GM12878 (cell line): ENCODE measurements at regions not wholly inside any gene's neighbourhood (a gene's known extent, or its start where the extent isn't known, plus 50 kb on each side); places are given as distances from the start of the nearest gene placed in this dataset.

Experiments
- ATAC-seq: fragments of 200-7000 bp; cut with Tn5 transposase; 3 replicates; pipeline ENCODE4 v1.9.1; 2020; ENCODE audit warnings: mild to moderate bottlenecking, moderate library complexity
- BruUV-seq: library from RNA; stranded (reverse); fragments of 400-500 nt; replicated peaks from 2 replicates; lab custom pipeline; 2021; lab: Mats Ljungman, UMichigan
- CTCF ChIA-PET: fragments of 300-600 bp; sonication (Branson Sonifier 250); formaldehyde crosslinking; extraction: SDS; loops from one replicate; lab custom pipeline; 2021; ENCODE audit warnings: inconsistent platforms; lab: Yijun Ruan, JAX
- POLR2A ChIA-PET: fragments of 350-600 bp; formaldehyde crosslinking; extraction: SDS; loops from one replicate; lab custom pipeline; 2021; ENCODE audit warnings: inconsistent platforms; lab: Charles Lee
- RAD21 ChIA-PET: fragments of 300-600 bp; sonication (Branson Sonifier 250); formaldehyde crosslinking; loops from one replicate; lab custom pipeline; 2023; ENCODE audit warnings: antibody characterized with exemption; ENCODE audit not compliant: unreplicated experiment; lab: Charles Lee
- SMC1A ChIA-PET: fragments of 300-600 bp; sonication (Branson Sonifier 250); formaldehyde crosslinking; loops from one replicate; lab custom pipeline; 2023; ENCODE audit not compliant: unreplicated experiment, uncharacterized antibody; lab: Charles Lee
- DNase-seq: peaks from one replicate; pipeline ENCODE4 v3.0.0-alpha.2; 2011; ENCODE audit warnings: low read depth, low spot score
- FAIRE-seq: peaks from 3 replicates; lab custom pipeline; 2011; peaks lifted over from hg19 to GRCh38; lab: Jason Lieb, UNC
- H2AFZ ChIP-seq: 2 replicates; pipeline ENCODE4 v1.6.0; 2011; ENCODE audit warnings: low read depth, low read length, control low read depth; ENCODE audit not compliant: control insufficient read depth
- H3K27ac ChIP-seq: 2 replicates; pipeline ENCODE4 v1.5.1; 2011; ENCODE audit warnings: control low read depth; ENCODE audit not compliant: control insufficient read depth, insufficient read depth
- H3K27me3 ChIP-seq, 2 experiments: replicated peaks in 1 of 2; 2 replicates each; pipeline versions ENCODE4 v1.6.0 to v1.6.1; 2011; ENCODE audit warnings: low read length in 1 of 2; ENCODE audit not compliant: control insufficient read depth in 2 of 2, insufficient read depth in 2 of 2
- H3K36me3 ChIP-seq, 2 experiments: 2 replicates each; pipeline ENCODE4 v1.5.1; 2011; ENCODE audit warnings: low read length in 1 of 2; ENCODE audit not compliant: control insufficient read depth in 2 of 2, insufficient read depth in 2 of 2
- H3K4me1 ChIP-seq: 2 replicates; pipeline ENCODE4 v1.6.1; 2011; ENCODE audit warnings: mild to moderate bottlenecking, low read length, moderate library complexity, mixed read lengths; ENCODE audit not compliant: control insufficient read depth, insufficient read depth
- H3K4me2 ChIP-seq: 2 replicates; pipeline ENCODE4 v1.6.0; 2011; ENCODE audit warnings: control low read depth; ENCODE audit not compliant: control insufficient read depth, insufficient read depth
- H3K4me3 ChIP-seq: fragments of 200-600 bp; sonication (generic); 2 replicates; pipeline ENCODE4 v1.5.1; 2016
- H3K79me2 ChIP-seq: 2 replicates; pipeline ENCODE4 v1.6.0; 2011; ENCODE audit warnings: low read length; ENCODE audit not compliant: control insufficient read depth, insufficient read depth
- H3K9ac ChIP-seq: 2 replicates; pipeline ENCODE4 v1.8.0; 2011; ENCODE audit warnings: low read length, control low read depth, mixed read lengths; ENCODE audit not compliant: control insufficient read depth, insufficient read depth
- H3K9me3 ChIP-seq: replicated peaks from 3 replicates; pipeline ENCODE4 v1.5.1; 2011; ENCODE audit warnings: mild to moderate bottlenecking, low read length; ENCODE audit not compliant: control insufficient read depth, insufficient read depth
- H4K20me1 ChIP-seq: 2 replicates; pipeline ENCODE4 v1.6.0; 2011; ENCODE audit not compliant: control insufficient read depth, insufficient read depth
- CBX3 ChIP-seq: fragments of 200-600 bp; sonication (generic); IDR thresholded peaks from 2 replicates; pipeline ENCODE4 v1.6.1; 2016; ENCODE audit warnings: low read depth, borderline replicate concordance
- HDGF ChIP-seq: fragments of 450-650 bp; IDR thresholded peaks from 2 replicates; pipeline ENCODE4 v1.6.1; 2016; ENCODE audit warnings: antibody characterized with exemption
- KDM1A ChIP-seq: fragments of 200-600 bp; sonication (generic); IDR thresholded peaks from 2 replicates; pipeline ENCODE4 v1.6.1; 2016; ENCODE audit warnings: borderline replicate concordance
- MEF2A ChIP-seq: IDR thresholded peaks from 2 replicates; pipeline ENCODE4 v1.6.1; 2011; ENCODE audit warnings: low read depth, mild to moderate bottlenecking, low read length, moderate library complexity; ENCODE audit not compliant: insufficient read depth
- MYC ChIP-seq: IDR thresholded peaks from 2 replicates; pipeline ENCODE4 v1.6.1; 2011; ENCODE audit warnings: mild to moderate bottlenecking, low read length, moderate library complexity, inconsistent platforms; ENCODE audit not compliant: insufficient read depth, insufficient replicate concordance, insufficient read length, severe bottlenecking
- NFXL1 ChIP-seq: fragments of 450-650 bp; IDR thresholded peaks from 2 replicates; pipeline ENCODE4 v1.6.1; 2017; ENCODE audit warnings: antibody characterized with exemption, mild to moderate bottlenecking, borderline replicate concordance
- SP1 ChIP-seq: IDR thresholded peaks from one replicate; pipeline ENCODE4 v1.6.1; 2011; ENCODE audit warnings: low read depth, low read length
- SREBF1 ChIP-seq: IDR thresholded peaks from 2 replicates; pipeline ENCODE4 v1.6.1; 2012; ENCODE audit warnings: mild to moderate bottlenecking, low read length
- SUZ12 ChIP-seq: fragments of 200-600 bp; sonication (generic); IDR thresholded peaks from one replicate; pipeline ENCODE4 v1.6.1; 2018; ENCODE audit warnings: antibody characterized with exemption, mild to moderate bottlenecking; ENCODE audit not compliant: unreplicated experiment
- TARDBP ChIP-seq: IDR thresholded peaks from 2 replicates; pipeline ENCODE4 v1.6.1; 2016; ENCODE audit warnings: borderline replicate concordance
- WGBS: methylation state at CpG from one replicate; pipeline ENCODE4 v1.1.6; 2016; ENCODE audit warnings: low lambda C conversion rate; ENCODE audit not compliant: insufficient replicate concordance, insufficient coverage; ENCODE audit errors: missing lambda C conversion rate; 5-methylcytosine and 5-hydroxymethylcytosine counted together
- in situ Hi-C: fragments of 300-500 bp; cut with MboI; formaldehyde crosslinking; loops from 9 replicates; pipeline ENCODE4 v1.14.3; 2018; ENCODE audit warnings: mixed read lengths
- intact Hi-C: fragments of 100-400 bp; cut with micrococcal nuclease; formaldehyde crosslinking; loops from one replicate; pipeline ENCODE4 v1.14.2; 2022; ENCODE audit not compliant: unreplicated experiment
- TF ChIP-seq, protein P1 (sequence below): IDR thresholded peaks from 2 replicates; pipeline ENCODE4 v1.6.1; 2012; ENCODE audit warnings: mild to moderate bottlenecking, low read depth, low read length
- TF ChIP-seq, protein P2 (sequence below): IDR thresholded peaks from 2 replicates; pipeline ENCODE4 v1.6.1; 2012; ENCODE audit warnings: low read depth, low read length, improper control_type of control experiment
- TF ChIP-seq, protein P3 (sequence below): IDR thresholded peaks from 2 replicates; pipeline ENCODE4 v1.6.1; 2011; ENCODE audit warnings: low read depth, low read length, improper control_type of control experiment, borderline replicate concordance
- TF ChIP-seq, protein P4 (sequence below): fragments of 450-650 bp; IDR thresholded peaks from 2 replicates; pipeline ENCODE4 v1.6.1; 2018; ENCODE audit warnings: mild to moderate bottlenecking, low read depth, moderate library complexity; ENCODE audit not compliant: partially characterized antibody

DNA sequence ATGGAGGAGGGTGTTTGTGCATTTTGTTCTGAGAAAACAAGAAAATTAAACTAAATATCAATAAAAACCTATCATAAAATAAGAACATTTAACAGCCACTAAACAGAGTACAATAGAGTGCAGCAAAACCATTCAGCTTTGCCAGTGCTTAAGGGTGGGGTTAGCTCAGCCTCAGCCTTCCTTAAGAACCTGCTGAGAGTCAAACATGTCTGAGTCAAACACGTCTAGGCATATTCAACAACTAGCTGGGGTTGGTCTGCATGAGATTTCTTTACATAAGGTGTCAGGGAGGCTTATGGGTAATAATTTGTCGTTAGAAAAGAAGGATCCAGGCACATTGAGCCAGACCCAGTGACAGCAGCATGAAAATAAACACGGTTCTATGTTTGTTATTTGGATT lies 298.2 kb downstream of the SP3 start (continued):
- TF ChIP-seq, protein P1, sequence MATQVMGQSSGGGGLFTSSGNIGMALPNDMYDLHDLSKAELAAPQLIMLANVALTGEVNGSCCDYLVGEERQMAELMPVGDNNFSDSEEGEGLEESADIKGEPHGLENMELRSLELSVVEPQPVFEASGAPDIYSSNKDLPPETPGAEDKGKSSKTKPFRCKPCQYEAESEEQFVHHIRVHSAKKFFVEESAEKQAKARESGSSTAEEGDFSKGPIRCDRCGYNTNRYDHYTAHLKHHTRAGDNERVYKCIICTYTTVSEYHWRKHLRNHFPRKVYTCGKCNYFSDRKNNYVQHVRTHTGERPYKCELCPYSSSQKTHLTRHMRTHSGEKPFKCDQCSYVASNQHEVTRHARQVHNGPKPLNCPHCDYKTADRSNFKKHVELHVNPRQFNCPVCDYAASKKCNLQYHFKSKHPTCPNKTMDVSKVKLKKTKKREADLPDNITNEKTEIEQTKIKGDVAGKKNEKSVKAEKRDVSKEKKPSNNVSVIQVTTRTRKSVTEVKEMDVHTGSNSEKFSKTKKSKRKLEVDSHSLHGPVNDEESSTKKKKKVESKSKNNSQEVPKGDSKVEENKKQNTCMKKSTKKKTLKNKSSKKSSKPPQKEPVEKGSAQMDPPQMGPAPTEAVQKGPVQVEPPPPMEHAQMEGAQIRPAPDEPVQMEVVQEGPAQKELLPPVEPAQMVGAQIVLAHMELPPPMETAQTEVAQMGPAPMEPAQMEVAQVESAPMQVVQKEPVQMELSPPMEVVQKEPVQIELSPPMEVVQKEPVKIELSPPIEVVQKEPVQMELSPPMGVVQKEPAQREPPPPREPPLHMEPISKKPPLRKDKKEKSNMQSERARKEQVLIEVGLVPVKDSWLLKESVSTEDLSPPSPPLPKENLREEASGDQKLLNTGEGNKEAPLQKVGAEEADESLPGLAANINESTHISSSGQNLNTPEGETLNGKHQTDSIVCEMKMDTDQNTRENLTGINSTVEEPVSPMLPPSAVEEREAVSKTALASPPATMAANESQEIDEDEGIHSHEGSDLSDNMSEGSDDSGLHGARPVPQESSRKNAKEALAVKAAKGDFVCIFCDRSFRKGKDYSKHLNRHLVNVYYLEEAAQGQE: no peak
- TF ChIP-seq HDGF: no peak
- TF ChIP-seq, protein P2, sequence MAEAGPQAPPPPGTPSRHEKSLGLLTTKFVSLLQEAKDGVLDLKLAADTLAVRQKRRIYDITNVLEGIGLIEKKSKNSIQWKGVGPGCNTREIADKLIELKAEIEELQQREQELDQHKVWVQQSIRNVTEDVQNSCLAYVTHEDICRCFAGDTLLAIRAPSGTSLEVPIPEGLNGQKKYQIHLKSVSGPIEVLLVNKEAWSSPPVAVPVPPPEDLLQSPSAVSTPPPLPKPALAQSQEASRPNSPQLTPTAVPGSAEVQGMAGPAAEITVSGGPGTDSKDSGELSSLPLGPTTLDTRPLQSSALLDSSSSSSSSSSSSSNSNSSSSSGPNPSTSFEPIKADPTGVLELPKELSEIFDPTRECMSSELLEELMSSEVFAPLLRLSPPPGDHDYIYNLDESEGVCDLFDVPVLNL: no peak
- no peak for TF ChIP-seq SREBF1
- no peak for TF ChIP-seq MYC

DNA sequence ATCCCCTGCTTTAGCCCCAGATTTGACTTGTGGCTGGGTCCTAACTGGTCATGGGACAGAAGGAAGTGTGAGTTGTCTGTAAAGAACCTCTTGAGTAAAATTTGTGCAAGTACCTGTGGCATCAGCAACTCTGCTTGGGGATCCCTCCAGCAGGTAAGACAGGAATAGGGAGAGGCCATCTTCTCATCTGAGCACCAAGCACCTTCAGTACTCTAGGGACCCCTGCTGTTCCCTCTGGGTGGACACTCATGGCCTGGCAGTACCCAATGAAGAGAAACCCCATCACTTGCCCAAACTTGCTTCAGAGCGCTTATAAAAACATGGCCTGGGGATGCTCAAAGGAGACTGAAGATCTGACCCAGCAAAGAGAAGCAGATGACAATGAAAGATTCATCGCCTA lies 297.8 kb downstream of the SP3 start:
- 49% methylated on average over 2 of the region's 2 CpGs for WGBS
- Histone ChIP-seq H3K27ac (no peak overlapping the region), H3K79me2 (no peaks in the 10 kb centered on the region), H3K4me3 (no peak overlapping the region), H3K4me1 (no peaks in the 10 kb centered on the region), H4K20me1 (no peaks in the 10 kb centered on the region), H3K36me3 (no peaks in the 10 kb centered on the region), H3K9me3 (no peaks in the 10 kb centered on the region), H3K9ac (no peak overlapping the region), H3K27me3 (peaks cover 3 to 4% of the 10 kb centered on the region in 2 experiments; a peak in 1 of 4 replicates), H3K4me2 (no peak overlapping the region), H2AFZ (no peak overlapping the region)
- no peak for DNase-seq
- intact Hi-C loops: no loop called here
- no TSS peak for BruUV-seq
- no peak for ATAC-seq
- ChIA-PET CTCF (interaction anchor here (1.0 kb wide), 1 partner anchor 10 kb away, joined by 3 read pairs; no protein-coding TSS in a partner anchor), SMC1A (no interaction called here), RAD21 (no interaction called here), POLR2A (no interaction called here)
- no peak for FAIRE-seq
- in situ Hi-C loops: no loop called here
- no peak for TF ChIP-seq HDGF
- TF ChIP-seq, protein P3, sequence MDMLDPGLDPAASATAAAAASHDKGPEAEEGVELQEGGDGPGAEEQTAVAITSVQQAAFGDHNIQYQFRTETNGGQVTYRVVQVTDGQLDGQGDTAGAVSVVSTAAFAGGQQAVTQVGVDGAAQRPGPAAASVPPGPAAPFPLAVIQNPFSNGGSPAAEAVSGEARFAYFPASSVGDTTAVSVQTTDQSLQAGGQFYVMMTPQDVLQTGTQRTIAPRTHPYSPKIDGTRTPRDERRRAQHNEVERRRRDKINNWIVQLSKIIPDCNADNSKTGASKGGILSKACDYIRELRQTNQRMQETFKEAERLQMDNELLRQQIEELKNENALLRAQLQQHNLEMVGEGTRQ: no peak
- TF ChIP-seq SP1: no peak
- no peak for TF ChIP-seq KDM1A
- no peak for TF ChIP-seq MEF2A
- TF ChIP-seq TARDBP: no peak
- no peak for TF ChIP-seq NFXL1
- TF ChIP-seq CBX3: no peak
- TF ChIP-seq, protein P4, sequence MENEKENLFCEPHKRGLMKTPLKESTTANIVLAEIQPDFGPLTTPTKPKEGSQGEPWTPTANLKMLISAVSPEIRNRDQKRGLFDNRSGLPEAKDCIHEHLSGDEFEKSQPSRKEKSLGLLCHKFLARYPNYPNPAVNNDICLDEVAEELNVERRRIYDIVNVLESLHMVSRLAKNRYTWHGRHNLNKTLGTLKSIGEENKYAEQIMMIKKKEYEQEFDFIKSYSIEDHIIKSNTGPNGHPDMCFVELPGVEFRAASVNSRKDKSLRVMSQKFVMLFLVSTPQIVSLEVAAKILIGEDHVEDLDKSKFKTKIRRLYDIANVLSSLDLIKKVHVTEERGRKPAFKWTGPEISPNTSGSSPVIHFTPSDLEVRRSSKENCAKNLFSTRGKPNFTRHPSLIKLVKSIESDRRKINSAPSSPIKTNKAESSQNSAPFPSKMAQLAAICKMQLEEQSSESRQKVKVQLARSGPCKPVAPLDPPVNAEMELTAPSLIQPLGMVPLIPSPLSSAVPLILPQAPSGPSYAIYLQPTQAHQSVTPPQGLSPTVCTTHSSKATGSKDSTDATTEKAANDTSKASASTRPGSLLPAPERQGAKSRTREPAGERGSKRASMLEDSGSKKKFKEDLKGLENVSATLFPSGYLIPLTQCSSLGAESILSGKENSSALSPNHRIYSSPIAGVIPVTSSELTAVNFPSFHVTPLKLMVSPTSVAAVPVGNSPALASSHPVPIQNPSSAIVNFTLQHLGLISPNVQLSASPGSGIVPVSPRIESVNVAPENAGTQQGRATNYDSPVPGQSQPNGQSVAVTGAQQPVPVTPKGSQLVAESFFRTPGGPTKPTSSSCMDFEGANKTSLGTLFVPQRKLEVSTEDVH: no peak
- TF ChIP-seq SUZ12: no peak
